Stimulated activated CD4-positive, alpha-beta T cell treated with anti-CD3 and anti-CD28 coated beads, Interleukin-15, amount 100 ng/mL, for 24 hours (primary cell): ENCODE measurements at regions not wholly inside any gene's neighbourhood (a gene's known extent, or its start where the extent isn't known, plus 50 kb on each side); places are given as distances from the start of the nearest gene placed in this dataset.
"Not testable (repeated sequence)": the region's sequence is repeated elsewhere in the genome, so short reads cannot be mapped to it uniquely, and the experiment has no call there.

Source experiments
- DNase-seq: peaks from one replicate; pipeline ENCODE4 v3.0.0-alpha.2; 2020

- no peak for DNase-seq
Measured at GRCh38 chrX:8105531-8105930, 65.5 kb downstream of the VCX2 start.

GRCh38 chrX:8103655-8104054 is 67.4 kb downstream of the VCX2 start:
- no peak for DNase-seq

- DNase-seq, result no peak
Measured at GRCh38 chrX:8091510-8091909, 79.6 kb downstream of the VCX2 start.

- DNase-seq, result no peak
Measured at GRCh38 chrX:8090906-8091305, 80.2 kb downstream of the VCX2 start.

GRCh38 chrX:8090482-8090881 is 80.6 kb downstream of the VCX2 start:
- no peak for DNase-seq

GRCh38 chrX:8089141-8089540 is 81.9 kb downstream of the VCX2 start:
- no peak for DNase-seq

- no peak for DNase-seq
Measured at GRCh38 chrX:8084006-8084405, 87.1 kb downstream of the VCX2 start.

GRCh38 chrX:8083286-8083685 is 87.8 kb downstream of the VCX2 start:
- DNase-seq, result no peak

GRCh38 chrX:8075636-8076035 is 95.4 kb downstream of the VCX2 start:
- DNase-seq, result no peak

GRCh38 chrX:8067754-8068462 is 103.2 kb downstream of the VCX2 start:
- DNase-seq, result no peak

- DNase-seq, result no peak
Measured at GRCh38 chrX:8052909-8053308, 118.2 kb downstream of the VCX2 start.

- no peak for DNase-seq
Measured at GRCh38 chrX:8049827-8050226, 121.2 kb downstream of the VCX2 start.

GRCh38 chrX:8048466-8048865 is 121.3 kb upstream of the PNPLA4 start:
- DNase-seq, result no peak

GRCh38 chrX:8044947-8045346 is 117.7 kb upstream of the PNPLA4 start:
- no peak for DNase-seq

- no peak for DNase-seq
Measured at GRCh38 chrX:8043546-8043945, 116.3 kb upstream of the PNPLA4 start.

- no peak for DNase-seq
Measured at GRCh38 chrX:8043121-8043520, 115.9 kb upstream of the PNPLA4 start.

- DNase-seq, result no peak
Measured at GRCh38 chrX:8042304-8042703, 115.1 kb upstream of the PNPLA4 start.

GRCh38 chrX:8039711-8040110 is 112.5 kb upstream of the PNPLA4 start:
- DNase-seq, result not testable (repeated sequence)

- DNase-seq, result no peak
Measured at GRCh38 chrX:8037593-8038348, 110.6 kb upstream of the PNPLA4 start.

GRCh38 chrX:8036914-8037313 is 109.7 kb upstream of the PNPLA4 start:
- DNase-seq, result no peak

- no peak for DNase-seq
Measured at GRCh38 chrX:8034058-8034457, 106.8 kb upstream of the PNPLA4 start.

- no peak for DNase-seq
Measured at GRCh38 chrX:8033175-8033574, 106.0 kb upstream of the PNPLA4 start.

- DNase-seq, result no peak
Measured at GRCh38 chrX:8030361-8030760, 103.1 kb upstream of the PNPLA4 start.

GRCh38 chrX:8027827-8028226 is 100.6 kb upstream of the PNPLA4 start:
- no peak for DNase-seq

- DNase-seq, result no peak
Measured at GRCh38 chrX:8025705-8026104, 98.5 kb upstream of the PNPLA4 start.
